Activated naive CD8-positive, alpha-beta T cell treated with anti-CD3 and anti-CD28 coated beads, Interleukin-2, amount 50 U/mL, for 16 hours (primary cell): ENCODE measurements at regions not wholly inside any gene's neighbourhood (a gene's known extent, or its start where the extent isn't known, plus 50 kb on each side); places are given as distances from the start of the nearest gene placed in this dataset.
"Not testable (repeated sequence)": the region's sequence is repeated elsewhere in the genome, so short reads cannot be mapped to it uniquely, and the experiment has no call there.

Experiments used
- DNase-seq: peaks from one replicate; pipeline ENCODE4 v3.0.0-alpha.2; 2020; ENCODE audit warnings: low read depth, low spot score

DNA sequence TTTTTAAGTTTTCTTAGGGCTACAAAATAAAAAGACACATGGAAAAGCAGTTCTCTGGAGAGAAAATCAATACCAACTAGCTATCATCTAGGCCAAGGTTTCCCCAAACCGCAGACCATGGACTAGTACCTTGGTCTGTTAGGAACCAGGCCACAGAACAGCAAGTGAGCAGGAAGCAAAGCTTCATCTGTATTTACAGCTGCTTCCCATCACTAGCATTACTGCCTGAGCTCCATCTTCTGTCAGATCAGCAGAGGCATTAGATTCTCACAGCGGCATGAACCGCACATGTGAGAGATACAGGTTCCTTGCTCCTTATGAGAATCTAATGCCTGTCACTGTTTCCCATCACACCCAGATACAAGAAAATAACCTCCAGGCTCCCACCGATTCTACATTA is 1907.6 kb upstream of the ACO1 start:
- DNase-seq, result no peak

DNA sequence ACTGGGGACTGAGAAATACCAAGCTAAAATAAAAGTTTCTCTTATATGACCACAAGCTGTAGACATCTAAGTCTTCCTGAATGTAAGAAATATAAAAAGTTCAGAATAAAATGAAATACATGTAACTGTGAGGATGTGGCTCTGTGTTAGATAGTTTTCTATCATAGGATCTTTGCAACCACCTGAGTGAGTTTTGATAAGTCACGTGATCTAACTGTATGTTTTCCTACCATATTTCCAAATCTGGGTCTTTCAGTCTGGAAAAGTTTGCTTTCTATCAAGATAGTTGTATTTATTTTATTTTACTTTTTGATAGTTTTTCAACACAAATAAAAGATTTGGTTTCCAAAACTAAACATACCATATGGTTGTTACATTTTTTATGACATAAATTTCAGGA is 1905.8 kb upstream of the ACO1 start:
- DNase-seq, result no peak

DNA sequence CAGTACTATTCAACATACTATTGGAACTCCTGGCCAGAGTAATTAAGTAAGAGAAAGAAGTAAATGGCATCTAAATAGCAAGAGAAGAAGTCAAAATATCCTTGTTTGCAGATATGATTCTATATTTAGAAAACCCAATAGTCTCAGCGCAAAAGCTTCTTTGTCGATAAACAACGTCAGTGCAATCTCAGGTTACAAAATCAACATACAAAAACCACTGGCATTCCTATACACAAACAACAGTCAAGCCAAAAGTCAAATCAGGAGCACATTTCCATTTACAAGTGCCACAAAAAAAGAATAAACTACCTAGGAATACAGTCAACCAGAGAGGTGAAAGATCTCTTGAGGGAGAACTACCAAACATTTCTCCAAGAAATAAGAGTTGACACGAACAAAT is 1901.9 kb upstream of the ACO1 start:
- DNase-seq, result no peak

DNA sequence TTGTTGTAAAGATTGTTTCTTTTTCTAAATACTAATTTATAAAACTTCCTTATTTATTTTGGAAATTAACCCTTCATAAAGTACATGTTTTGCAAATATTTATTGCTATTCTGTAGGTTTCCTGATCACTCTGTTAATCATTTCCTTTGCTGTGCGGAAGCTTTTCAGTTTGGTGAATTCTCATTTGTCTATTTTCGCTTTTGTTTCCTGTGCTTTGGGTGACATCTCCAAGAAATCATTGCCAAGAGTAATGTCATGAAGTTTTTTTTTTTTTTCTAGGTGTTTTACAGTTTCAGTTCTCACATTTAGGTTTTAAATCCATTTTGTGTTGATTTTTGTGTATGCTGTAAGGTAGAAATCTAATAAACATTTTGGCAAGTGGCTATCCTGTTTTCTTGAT is 1899.8 kb upstream of the ACO1 start:
- no peak for DNase-seq

DNA sequence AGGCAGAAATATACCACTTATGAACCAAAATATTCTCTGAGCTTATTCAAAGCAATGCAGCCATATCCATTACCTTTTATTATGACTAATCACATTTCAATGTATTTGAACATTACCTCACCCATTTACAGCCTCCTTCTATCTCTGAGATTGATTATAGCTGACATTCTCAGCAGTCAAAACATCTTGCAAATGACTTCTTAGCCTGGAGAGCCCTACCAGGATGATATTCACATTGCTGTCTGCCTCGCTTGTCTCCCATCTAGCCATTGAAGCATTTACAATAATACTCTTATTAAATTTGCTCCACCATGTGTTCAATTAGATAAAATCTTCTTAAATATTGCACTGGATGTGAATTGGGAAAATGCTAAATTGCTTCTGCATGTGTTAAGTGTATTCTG is 1879.9 kb upstream of the ACO1 start:
- no peak for DNase-seq

DNA sequence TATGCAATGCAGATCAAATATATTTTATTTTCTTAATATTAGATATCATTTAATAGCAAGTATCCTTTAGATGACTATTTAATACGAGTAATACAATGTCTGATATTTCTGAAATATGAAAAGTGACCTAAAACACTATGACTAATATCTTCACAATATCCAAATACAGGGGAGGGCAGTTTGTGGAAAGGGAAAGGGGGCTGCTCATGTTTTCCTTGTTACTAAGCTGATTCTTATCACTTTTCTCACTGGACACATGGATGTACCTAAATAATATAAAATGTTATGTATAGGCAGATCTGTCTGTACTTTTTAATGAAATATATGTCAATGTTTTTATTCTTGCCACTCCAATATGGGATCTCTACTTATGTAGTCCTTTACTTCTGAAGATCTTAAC is 1879.1 kb upstream of the ACO1 start:
- DNase-seq, result no peak

DNA sequence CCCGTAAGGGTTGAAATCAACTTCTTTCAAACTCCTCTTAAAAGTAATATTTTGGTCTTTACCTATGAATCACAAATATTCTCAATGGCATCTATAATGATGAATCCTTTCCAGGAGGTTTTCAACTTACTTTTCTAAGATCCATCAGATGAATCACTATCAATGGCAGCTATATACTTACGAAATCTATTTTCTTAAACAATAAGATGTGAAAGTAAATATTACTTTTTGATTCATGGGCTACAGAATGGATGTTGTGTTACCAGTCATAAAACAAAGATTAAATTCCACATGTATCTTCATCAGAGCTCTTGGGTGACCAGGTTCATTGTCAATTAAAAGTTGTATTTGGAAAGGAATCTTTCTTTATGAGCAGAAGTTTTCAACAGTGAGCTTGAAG is 1877.7 kb upstream of the ACO1 start:
- DNase-seq, result no peak

DNA sequence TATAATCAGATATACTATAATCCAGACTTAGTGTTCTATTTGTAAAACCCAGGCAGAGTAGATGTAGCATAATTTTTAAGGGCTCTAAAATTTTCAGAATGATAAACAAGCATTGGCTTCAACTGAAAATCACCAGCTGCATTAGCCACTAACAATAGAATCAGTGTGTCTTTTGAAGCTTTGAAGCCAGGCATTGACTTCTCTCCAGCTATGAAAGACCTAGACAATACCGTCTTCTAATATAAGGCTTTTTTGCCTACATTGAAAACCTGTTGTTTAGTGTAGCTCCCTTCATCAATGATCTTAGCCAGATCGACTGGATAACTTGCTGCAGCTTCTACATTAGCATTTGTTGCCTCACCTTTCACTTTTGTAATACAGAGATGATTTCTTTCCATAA is 1877.3 kb upstream of the ACO1 start:
- no peak for DNase-seq

DNA sequence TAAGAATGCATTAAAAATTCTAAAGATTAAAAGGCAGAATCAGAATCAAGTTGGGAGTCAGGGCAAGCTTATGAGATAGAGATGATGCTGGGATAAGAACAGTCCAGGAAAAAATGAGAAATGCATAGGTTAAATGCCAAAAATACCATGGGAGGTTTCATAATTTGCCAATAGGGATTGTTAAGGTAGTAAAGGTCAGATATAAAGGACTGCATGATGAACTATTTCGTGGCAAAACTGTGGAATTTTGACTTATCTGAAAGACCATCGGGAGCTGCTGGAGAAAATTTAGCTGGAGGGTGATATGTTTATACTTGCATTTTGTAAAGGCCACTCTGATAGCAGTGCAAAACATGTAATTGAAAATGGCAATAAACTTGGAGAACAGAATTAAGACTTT is 1872.8 kb upstream of the ACO1 start:
- DNase-seq, result no peak

DNA sequence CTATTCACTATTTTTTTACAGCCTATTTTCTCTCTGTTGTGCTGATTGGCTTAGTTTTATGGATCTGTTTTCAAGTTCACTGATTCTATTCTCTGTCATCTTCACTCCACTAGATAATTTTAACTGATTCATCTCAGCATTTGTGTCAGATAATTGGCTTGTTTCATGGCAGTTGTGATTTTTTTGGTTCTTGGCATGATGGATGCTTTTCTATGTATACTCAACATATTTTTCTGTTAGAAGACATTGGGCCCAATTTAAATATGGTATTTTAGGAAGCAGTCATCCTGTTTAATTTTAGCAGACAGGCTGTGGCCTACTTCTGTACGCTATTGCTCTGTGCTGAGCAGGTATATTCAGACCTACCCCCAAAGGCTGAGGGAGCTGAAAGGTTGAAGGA is 1865.3 kb upstream of the ACO1 start:
- DNase-seq, result no peak

DNA sequence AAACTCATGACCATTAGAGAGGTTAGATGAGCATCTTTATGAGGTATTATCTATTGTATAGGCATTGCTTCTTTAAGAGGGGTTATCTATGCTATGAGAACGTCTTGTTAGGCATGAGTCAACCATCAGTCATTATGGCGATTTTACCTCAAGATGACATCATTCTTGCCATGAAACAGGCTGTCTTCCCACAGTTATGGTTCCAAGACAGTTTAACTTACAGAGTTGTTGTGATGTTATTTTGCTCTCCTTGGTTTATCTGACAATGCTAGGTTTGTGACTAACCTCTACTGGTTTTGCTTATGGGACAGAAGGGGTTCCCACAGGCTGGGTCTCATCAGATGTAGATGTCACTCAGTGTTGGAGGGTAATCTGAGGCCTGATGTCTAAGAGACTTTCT is 1864.7 kb upstream of the ACO1 start:
- DNase-seq, result no peak

DNA sequence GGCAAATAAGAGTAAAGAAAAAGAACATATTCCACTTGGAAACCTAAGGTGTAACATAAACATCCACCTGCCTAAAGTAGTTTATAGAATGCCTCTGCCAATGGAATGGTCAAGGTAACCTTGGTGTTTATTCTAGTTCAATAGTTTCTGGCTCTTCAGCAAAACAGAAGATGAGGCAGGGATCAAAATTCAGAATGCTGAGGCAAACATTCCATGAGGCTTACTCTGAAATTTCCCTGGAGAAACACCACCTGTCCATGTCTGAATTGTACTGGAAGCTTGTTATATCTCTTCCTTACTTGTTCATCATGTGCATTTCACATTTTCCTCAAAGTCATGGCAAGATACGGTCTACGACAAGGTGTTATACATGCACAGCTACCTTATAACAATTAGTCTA is 1862.4 kb upstream of the ACO1 start:
- DNase-seq, result no peak

DNA sequence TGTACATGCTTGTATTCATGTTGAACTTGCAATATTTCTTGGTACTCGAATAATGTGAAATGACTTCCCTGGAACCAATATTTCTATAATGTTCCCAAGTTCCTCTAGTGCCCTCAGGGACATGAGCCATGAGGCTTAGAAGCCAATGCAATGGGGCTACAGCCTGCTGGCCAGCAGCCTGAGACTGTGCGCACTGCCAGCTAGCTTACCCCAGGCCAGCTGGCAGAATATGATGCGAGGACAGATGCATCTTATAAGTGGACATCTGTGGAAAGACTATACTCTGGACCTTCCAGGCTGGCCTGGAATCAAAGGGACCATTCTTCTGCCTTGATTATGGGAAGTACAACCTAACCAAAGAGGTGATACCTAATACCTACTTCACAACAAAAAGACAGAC is 1862.0 kb upstream of the ACO1 start:
- no peak for DNase-seq

DNA sequence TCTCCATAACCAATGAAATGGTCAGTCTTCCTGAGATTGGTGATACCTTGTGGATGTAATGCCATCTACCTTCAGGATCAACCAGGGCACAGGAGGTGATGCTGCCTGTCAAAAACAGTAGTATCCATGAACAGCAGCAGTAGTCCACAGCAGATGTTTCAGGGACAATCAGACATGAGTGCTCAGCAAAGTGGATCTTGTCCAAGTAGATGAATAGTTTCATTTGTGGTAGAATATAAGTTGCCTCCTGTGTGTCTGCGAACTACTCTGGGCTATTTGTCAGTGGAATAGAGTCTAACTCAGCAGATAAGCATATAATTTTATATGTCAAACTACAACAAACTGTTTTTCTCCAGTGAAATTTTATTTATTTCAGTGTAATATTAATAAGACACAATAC is 1860.1 kb upstream of the ACO1 start:
- DNase-seq, result no peak

DNA sequence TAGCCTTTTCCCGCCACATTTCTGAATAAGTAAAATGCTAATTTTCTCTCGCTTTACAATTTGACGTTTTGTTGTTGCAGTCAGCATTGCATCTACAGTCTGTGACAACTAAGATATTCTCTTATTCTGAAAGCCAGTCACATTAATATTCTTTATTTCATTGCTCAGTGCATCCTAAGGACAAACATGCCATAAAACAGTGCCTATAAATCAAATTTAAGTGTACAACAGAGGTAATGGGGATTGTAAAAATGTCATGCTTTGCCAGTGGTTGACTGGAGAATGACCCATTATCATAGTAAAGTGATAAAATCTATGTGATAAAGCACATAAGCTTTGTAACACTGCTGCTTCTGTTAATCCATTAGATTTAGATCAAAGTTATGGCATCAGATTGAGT is 1850.0 kb upstream of the ACO1 start:
- DNase-seq, result no peak

DNA sequence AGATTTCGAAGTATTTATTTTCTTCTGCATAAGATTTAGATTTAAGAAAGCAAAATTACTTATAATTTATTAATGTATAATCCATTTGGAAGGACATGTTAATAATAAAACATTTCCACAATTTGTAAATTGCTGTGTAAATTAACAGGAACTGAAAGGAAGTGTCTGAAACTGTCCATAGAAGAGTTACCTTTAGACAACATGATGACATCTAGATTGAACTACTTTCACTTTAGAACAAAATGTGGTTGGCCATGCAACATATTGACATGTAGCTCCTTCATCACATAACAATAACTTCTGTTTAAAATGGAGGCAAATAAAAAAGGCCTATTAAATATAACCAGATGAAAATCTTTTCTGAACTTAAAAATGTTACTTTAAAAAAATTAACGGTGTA is 1849.5 kb upstream of the ACO1 start:
- DNase-seq, result no peak

DNA sequence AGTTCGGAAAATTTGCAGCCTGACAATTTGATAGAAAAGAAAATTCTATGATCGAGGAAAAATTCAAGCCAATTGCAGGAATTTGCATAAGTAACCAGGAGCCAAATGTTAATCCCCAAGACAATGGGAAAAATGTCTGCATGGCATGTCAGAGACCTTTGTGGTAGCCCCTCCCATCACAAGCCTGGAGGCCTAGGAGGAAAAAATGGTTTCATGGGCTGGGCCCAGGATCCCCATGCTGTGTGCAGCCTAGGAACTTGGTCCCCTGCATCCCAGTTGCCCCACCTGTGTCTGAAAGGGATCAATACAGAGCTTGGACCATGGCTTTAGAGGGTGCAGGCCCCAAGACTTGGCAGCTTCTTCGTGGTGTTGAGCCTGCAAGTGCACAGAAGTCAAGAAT is 1847.9 kb upstream of the ACO1 start:
- DNase-seq, result no peak

DNA sequence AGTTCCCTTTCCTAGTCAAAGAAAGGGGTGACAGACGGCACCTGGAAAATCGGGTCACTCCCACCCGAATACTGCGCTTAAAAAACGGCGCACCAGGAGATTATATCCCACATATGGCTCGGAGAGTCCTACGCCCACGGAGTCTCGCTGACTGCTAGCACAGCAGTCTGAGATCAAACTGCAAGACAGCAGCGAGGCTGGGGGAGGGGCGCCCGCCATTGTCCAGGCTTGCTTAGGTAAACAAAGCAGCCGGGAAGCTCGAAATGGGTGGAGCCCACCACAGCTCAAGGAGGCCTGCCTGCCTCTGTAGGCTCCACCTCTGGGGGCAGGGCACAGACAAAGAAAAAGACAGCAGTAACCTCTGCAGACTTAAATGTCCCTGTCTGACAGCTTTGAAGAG is 1844.7 kb upstream of the ACO1 start:
- DNase-seq, result not testable (repeated sequence)

DNA sequence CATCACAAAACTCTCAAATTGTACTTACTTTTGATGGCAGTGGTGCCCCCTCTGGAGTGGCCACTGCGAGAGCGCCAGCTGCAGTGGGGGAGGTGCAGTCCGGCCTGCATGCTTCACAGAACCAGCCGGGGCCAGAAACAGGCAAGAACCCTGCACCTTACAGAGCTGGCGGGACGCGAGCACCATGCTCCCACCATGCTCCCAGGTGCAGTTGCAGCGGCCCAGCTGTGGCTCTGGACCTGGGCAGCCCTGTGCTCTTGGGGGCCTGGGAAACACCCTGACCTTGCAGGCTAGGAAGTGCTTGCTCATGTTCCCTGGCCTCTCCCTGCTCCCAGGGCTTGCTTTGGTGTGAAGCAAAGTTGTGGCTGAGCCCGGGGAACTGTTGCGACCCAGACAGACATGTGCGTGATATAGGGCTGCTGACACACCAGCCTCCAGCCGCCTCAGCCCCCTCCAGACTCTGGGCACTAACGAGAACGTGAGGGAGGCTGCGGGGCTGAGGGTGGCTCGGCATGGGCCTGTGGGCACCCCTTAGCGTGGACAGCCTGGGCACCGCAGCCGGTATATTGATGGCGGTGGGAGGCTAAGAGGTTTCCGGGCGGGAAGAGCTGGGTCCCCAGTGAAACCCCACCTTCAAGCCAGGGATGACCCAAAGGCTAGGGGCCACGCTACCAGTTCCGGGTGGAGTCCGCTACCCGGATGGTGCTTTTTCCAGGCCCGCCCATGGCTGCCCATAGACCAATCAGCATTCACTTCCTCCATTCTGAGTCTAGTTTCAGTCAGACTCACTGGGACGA is 1809.9 kb upstream of the ACO1 start:
- DNase-seq, result no peak

DNA sequence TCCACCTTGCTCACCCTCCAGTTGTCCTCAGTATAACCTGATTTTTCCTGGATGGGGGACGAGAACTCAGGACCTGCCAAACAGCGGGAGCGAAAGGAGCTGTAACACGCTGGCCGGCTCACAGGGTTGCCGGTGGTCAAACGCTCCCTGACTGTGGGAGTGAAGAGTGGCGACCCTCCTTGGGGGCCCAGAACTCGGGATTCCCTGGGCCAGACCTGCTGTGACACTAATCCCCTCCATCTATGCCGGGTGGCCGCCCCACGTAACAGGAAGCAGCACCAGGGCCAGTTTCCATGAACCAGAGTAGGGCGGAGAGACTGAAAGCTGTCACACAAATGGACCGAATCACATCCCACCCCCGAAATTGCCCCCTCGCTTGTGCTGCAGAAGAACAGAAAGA is 1809.2 kb upstream of the ACO1 start:
- no peak for DNase-seq

DNA sequence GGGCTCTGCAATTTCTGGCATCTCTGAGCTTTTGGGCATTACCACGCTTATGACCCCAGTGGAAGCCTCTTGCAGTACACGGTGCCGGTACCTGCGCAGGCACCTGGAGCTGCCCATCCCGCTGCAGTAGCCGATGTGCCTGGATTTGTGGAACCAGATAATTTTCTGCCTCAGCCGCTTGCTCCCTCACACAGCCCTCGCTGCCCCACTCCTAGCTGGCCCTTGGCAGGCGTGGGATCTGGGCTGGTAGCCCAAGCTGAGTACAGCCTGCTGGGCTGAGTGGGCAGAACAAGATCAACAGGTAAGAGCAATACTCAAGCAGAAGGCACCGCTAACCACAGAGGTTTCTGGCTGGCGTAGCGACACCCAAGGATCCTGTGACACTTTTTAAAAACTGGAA is 1808.8 kb upstream of the ACO1 start:
- DNase-seq, result no peak

DNA sequence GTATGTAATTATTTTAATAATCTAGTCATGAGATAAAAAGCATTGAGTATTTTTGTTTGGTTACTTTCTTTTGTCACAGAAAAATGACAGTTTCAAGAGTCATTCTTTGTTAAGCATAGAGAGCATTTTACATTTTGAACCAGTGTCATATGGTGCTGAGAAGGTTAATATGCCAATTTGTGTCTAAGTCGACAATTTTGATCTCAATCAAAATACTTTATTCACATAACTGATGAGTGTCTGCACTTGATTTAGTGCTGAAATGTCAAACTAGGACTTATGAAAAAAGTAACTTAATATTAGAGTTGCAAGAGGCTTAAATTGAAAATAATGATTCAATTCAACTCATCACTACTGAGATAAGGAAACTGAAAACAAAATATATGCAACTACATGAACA is 1804.6 kb upstream of the ACO1 start:
- no peak for DNase-seq

DNA sequence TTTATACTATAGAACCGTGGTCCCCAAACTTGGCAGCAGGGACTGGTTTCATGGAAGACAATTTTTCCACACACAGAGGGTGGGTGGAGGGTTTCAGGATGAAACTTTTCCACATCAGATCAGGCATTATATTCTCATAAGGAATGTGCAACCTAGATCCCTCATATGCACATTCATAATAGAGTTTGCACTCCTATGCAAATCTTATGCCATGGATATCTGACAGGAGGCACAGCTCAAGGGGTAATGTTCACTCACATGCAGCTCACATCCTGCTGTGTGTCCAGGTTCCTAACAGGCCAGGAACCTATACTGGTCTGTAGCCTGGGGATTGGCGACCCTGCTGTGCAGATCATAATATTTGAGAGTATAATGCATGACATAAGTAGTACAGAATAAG is 1802.2 kb upstream of the ACO1 start:
- DNase-seq, result no peak

DNA sequence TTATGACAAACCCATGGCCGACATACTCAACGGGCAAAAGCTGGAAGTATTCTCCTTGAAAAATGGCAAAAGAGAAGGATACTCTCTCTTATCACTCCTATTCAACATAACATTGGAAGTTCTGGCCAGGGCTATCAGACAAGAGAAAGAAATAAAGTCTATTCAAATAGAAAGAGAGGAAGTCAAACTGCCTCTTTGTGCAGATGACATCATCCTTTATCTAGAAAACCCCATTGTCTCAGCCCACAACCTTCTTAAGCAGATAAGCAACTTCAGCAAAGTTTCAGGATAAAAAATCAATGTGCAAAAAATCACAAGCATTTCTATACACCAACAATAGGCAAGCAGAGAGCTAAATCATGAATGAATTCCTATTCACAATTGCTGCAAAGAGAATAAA is 1799.9 kb upstream of the ACO1 start:
- DNase-seq, result no peak
